Panc1 (cell line): ENCODE measurements at regions not wholly inside any gene's neighbourhood (a gene's known extent, or its start where the extent isn't known, plus 50 kb on each side); places are given as distances from the start of the nearest gene placed in this dataset.

ENCODE experiments used
- ATAC-seq: fragments of 200-7000 bp; cut with Tn5 transposase; 2 replicates; pipeline ENCODE4 v1.9.1; 2020; ENCODE audit warnings: mild to moderate bottlenecking, moderate library complexity
- BruUV-seq: library from RNA; stranded (reverse); fragments of 400-500 nt; replicated peaks from 2 replicates; lab custom pipeline; 2021; lab: Mats Ljungman, UMichigan
- CTCF ChIA-PET: fragments of 300-600 bp; sonication (Branson Sonifier 250); formaldehyde crosslinking; loops from one replicate; lab custom pipeline; 2022; ENCODE audit warnings: antibody characterized with exemption; lab: Charles Lee
- POLR2A ChIA-PET: fragments of 300-600 bp; sonication (Branson Sonifier 250); formaldehyde crosslinking; loops from one replicate; lab custom pipeline; 2022; ENCODE audit warnings: antibody characterized with exemption; lab: Charles Lee
- DNase-seq: peaks from one replicate; pipeline ENCODE4 v3.0.0-alpha.2; 2010; ENCODE audit warnings: low read depth, low spot score
- H3K27ac ChIP-seq: 2 replicates; pipeline ENCODE4 v1.5.1; 2011; ENCODE audit warnings: mild to moderate bottlenecking, low read length, inconsistent platforms
- H3K27me3 ChIP-seq: fragments of 200-500 bp; sonication (Bioruptor generic); 2 replicates; pipeline ENCODE4 v1.6.0; 2014; ENCODE audit warnings: low read length, inconsistent platforms; ENCODE audit not compliant: control insufficient read depth, insufficient read depth
- H3K36me3 ChIP-seq: fragments of 200-500 bp; sonication (Bioruptor generic); 2 replicates; pipeline ENCODE4 v1.5.1; 2014; ENCODE audit warnings: inconsistent platforms, mild to moderate bottlenecking, low read length, moderate library complexity; ENCODE audit not compliant: control insufficient read depth, insufficient read depth
- H3K4me1 ChIP-seq: 2 replicates; pipeline ENCODE4 v1.5.1; 2011; ENCODE audit warnings: inconsistent platforms, mild to moderate bottlenecking, low read length, moderate library complexity; ENCODE audit not compliant: control insufficient read depth, insufficient read depth
- H3K4me3 ChIP-seq, 2 experiments: 2 replicates each; pipeline ENCODE4 v1.5.1; 2011 to 2012; ENCODE audit warnings: low read depth in 2 of 2, low read length in 2 of 2, mild to moderate bottlenecking in 2 of 2, inconsistent platforms in 1 of 2, moderate library complexity in 1 of 2
- H3K9me3 ChIP-seq: fragments of 200-500 bp; sonication (Bioruptor generic); 2 replicates; pipeline ENCODE4 v1.5.1; 2014; ENCODE audit warnings: low read depth, mild to moderate bottlenecking, inconsistent platforms, low read length, moderate library complexity; ENCODE audit not compliant: control insufficient read depth, insufficient read depth
- POLR2AphosphoS5 ChIP-seq: IDR thresholded peaks from 2 replicates; pipeline ENCODE4 v1.6.1; 2012; ENCODE audit warnings: mild to moderate bottlenecking, low read depth, low read length, moderate library complexity
- SIN3A ChIP-seq: IDR thresholded peaks from 2 replicates; pipeline ENCODE4 v1.6.1; 2012; ENCODE audit warnings: low read depth, mild to moderate bottlenecking, low read length, moderate library complexity, borderline replicate concordance; ENCODE audit not compliant: insufficient read depth
- TCF7L2 ChIP-seq: IDR thresholded peaks from 2 replicates; pipeline ENCODE4 v1.6.1; 2011; ENCODE audit warnings: mild to moderate bottlenecking, low read depth, low read length, inconsistent platforms
- in situ Hi-C: cut with HindIII; loops from 2 replicates; pipeline ENCODE4 v1.10.0; 2016; ENCODE audit warnings: low sequenced_read_pairs, low pct_unique_long_range_greater_than_20kb
- intact Hi-C: fragments of 100-400 bp; cut with micrococcal nuclease; formaldehyde crosslinking; loops from one replicate; pipeline ENCODE4 v1.10.0; 2022; ENCODE audit not compliant: unreplicated experiment
- TF ChIP-seq, protein P1 (sequence below), 2 experiments: IDR thresholded peaks; 2 replicates each; pipeline ENCODE4 v1.6.1; 2011 to 2012; ENCODE audit warnings: low read depth in 2 of 2, control low read depth in 1 of 2, low read length in 1 of 2, mild to moderate bottlenecking in 1 of 2, moderate library complexity in 1 of 2; ENCODE audit not compliant: insufficient read depth in 1 of 2
- TF ChIP-seq, protein P2 (sequence below): fragments of 450-650 bp; IDR thresholded peaks from 2 replicates; pipeline ENCODE4 v1.5.1; 2017; ENCODE audit warnings: mild to moderate bottlenecking

- POLR2A ChIA-PET, result no interaction called here
- ATAC-seq, result no peak
- no TSS peak for BruUV-seq
Observed at GRCh38 chr12:33245434-33245833, 194.2 kb downstream of the SYT10 start.

GRCh38 chr12:33226671-33227070 is 212.9 kb downstream of the SYT10 start:
- BruUV-seq, result no TSS peak
- no peak overlapping the region for H3K27ac ChIP-seq
- TF ChIP-seq POLR2AphosphoS5, result no peak
- no peak for TF ChIP-seq SIN3A
- TF ChIP-seq, protein P1, sequence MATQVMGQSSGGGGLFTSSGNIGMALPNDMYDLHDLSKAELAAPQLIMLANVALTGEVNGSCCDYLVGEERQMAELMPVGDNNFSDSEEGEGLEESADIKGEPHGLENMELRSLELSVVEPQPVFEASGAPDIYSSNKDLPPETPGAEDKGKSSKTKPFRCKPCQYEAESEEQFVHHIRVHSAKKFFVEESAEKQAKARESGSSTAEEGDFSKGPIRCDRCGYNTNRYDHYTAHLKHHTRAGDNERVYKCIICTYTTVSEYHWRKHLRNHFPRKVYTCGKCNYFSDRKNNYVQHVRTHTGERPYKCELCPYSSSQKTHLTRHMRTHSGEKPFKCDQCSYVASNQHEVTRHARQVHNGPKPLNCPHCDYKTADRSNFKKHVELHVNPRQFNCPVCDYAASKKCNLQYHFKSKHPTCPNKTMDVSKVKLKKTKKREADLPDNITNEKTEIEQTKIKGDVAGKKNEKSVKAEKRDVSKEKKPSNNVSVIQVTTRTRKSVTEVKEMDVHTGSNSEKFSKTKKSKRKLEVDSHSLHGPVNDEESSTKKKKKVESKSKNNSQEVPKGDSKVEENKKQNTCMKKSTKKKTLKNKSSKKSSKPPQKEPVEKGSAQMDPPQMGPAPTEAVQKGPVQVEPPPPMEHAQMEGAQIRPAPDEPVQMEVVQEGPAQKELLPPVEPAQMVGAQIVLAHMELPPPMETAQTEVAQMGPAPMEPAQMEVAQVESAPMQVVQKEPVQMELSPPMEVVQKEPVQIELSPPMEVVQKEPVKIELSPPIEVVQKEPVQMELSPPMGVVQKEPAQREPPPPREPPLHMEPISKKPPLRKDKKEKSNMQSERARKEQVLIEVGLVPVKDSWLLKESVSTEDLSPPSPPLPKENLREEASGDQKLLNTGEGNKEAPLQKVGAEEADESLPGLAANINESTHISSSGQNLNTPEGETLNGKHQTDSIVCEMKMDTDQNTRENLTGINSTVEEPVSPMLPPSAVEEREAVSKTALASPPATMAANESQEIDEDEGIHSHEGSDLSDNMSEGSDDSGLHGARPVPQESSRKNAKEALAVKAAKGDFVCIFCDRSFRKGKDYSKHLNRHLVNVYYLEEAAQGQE (IDR thresholded peaks at IDR 0.05; ENCODE audit: insufficient read depth in 1 of 2, low read depth in 2 of 2, low read length in 1 of 2), result no peak
- TF ChIP-seq, protein P2, sequence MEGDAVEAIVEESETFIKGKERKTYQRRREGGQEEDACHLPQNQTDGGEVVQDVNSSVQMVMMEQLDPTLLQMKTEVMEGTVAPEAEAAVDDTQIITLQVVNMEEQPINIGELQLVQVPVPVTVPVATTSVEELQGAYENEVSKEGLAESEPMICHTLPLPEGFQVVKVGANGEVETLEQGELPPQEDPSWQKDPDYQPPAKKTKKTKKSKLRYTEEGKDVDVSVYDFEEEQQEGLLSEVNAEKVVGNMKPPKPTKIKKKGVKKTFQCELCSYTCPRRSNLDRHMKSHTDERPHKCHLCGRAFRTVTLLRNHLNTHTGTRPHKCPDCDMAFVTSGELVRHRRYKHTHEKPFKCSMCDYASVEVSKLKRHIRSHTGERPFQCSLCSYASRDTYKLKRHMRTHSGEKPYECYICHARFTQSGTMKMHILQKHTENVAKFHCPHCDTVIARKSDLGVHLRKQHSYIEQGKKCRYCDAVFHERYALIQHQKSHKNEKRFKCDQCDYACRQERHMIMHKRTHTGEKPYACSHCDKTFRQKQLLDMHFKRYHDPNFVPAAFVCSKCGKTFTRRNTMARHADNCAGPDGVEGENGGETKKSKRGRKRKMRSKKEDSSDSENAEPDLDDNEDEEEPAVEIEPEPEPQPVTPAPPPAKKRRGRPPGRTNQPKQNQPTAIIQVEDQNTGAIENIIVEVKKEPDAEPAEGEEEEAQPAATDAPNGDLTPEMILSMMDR, result no peak
- no peak for TF ChIP-seq TCF7L2
- ChIA-PET POLR2A (no interaction called here), CTCF (no interaction called here)
- H3K9me3 ChIP-seq, result no peaks in the 10 kb centered on the region
- in situ Hi-C loops, result no loop called here
- H3K4me3 ChIP-seq, result no peak overlapping the region
- H3K4me1 ChIP-seq, result no peaks in the 10 kb centered on the region
- no peak for DNase-seq
- no peaks in the 10 kb centered on the region for H3K36me3 ChIP-seq
- H3K27me3 ChIP-seq, result no peaks in the 10 kb centered on the region
- ATAC-seq, result no peak
- intact Hi-C loops, result no loop called here

More at GRCh38 chr12:33245434-33245833, 194.2 kb downstream of the SYT10 start:
- no peak overlapping the region for H3K27ac ChIP-seq
- intact Hi-C loops (no loop called here), in situ Hi-C loops (no loop called here)
- TF ChIP-seq SIN3A (no peak), TCF7L2 (no peak), POLR2AphosphoS5 (no peak)
- TF ChIP-seq, protein P1 (IDR thresholded peaks at IDR 0.05; ENCODE audit: insufficient read depth in 1 of 2, low read depth in 2 of 2, low read length in 1 of 2), result no peak
- TF ChIP-seq, protein P2, result no peak
- no peaks in the 10 kb centered on the region for H3K27me3 ChIP-seq
- CTCF ChIA-PET, result no interaction called here
- no peaks in the 10 kb centered on the region for H3K4me1 ChIP-seq
- no peaks in the 10 kb centered on the region for H3K36me3 ChIP-seq
- H3K9me3 ChIP-seq, result no peaks in the 10 kb centered on the region; the same call in 1 of the 2 replicates
- no peak overlapping the region for H3K4me3 ChIP-seq
- DNase-seq, result no peak
